Upper lobe of right lung (tissue), 1 donor: ENCODE measurements at regions not wholly inside any gene's neighbourhood (a gene's known extent, or its start where the extent isn't known, plus 50 kb on each side); places are given as distances from the start of the nearest gene placed in this dataset.

Experiments used
- ATAC-seq: fragments of 200-7000 bp; cut with Tn5 transposase; one replicate; pipeline ENCODE4 v1.9.1; 2020; ENCODE audit warnings: mild to moderate bottlenecking, moderate library complexity
- DNase-seq: peaks from one replicate; pipeline ENCODE4 v3.0.0-alpha.2; 2020
- H3K27ac ChIP-seq: fragments of 200-600 bp; one replicate; pipeline ENCODE4 v1.8.0; 2022
- H3K27me3 ChIP-seq: fragments of 200-600 bp; one replicate; pipeline ENCODE4 v1.8.0; 2022; ENCODE audit warnings: mild to moderate bottlenecking
- H3K36me3 ChIP-seq: fragments of 200-600 bp; one replicate; pipeline ENCODE4 v1.8.0; 2022
- H3K4me1 ChIP-seq: fragments of 200-600 bp; one replicate; pipeline ENCODE4 v1.8.0; 2022
- H3K4me3 ChIP-seq: fragments of 200-600 bp; one replicate; pipeline ENCODE4 v1.8.0; 2022; ENCODE audit warnings: mild to moderate bottlenecking
- H3K9me3 ChIP-seq: fragments of 200-600 bp; one replicate; pipeline ENCODE4 v1.8.0; 2022
- intact Hi-C: fragments of 100-400 bp; cut with DNase I; formaldehyde crosslinking; loops from one replicate; pipeline ENCODE4 v1.11.0; 2022
- TF ChIP-seq, protein P1 (sequence below): fragments of 200-600 bp; IDR thresholded peaks from one replicate; pipeline ENCODE4 v1.8.0; 2022; ENCODE audit warnings: antibody characterized with exemption
- donor health status: DM: no; HTN: yes; CAD: no; lungs with severe emphysema.

DNA sequence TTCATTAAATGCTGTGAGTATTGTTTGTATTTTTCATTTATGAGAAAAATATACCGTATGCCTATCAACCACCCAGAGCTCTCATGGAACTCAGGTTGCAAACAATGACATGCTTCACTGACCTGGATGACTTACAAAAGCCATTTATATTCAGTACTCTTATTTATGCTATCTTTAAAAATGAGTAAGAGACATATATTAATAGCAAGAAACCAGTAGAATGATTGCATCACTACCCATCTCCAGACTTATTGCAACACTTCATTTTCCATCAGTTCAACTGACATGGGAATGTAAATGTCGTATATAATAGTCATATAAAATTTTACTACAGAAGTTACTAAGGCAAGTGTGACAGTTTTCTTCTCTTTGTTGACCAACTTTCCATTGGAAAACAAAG is 69.1 kb downstream of the OTP start:
- no peaks in the 10 kb centered on the region for H3K27me3 ChIP-seq
- TF ChIP-seq, protein P1, sequence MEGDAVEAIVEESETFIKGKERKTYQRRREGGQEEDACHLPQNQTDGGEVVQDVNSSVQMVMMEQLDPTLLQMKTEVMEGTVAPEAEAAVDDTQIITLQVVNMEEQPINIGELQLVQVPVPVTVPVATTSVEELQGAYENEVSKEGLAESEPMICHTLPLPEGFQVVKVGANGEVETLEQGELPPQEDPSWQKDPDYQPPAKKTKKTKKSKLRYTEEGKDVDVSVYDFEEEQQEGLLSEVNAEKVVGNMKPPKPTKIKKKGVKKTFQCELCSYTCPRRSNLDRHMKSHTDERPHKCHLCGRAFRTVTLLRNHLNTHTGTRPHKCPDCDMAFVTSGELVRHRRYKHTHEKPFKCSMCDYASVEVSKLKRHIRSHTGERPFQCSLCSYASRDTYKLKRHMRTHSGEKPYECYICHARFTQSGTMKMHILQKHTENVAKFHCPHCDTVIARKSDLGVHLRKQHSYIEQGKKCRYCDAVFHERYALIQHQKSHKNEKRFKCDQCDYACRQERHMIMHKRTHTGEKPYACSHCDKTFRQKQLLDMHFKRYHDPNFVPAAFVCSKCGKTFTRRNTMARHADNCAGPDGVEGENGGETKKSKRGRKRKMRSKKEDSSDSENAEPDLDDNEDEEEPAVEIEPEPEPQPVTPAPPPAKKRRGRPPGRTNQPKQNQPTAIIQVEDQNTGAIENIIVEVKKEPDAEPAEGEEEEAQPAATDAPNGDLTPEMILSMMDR = no peak
- intact Hi-C loops = no loop called here

DNA sequence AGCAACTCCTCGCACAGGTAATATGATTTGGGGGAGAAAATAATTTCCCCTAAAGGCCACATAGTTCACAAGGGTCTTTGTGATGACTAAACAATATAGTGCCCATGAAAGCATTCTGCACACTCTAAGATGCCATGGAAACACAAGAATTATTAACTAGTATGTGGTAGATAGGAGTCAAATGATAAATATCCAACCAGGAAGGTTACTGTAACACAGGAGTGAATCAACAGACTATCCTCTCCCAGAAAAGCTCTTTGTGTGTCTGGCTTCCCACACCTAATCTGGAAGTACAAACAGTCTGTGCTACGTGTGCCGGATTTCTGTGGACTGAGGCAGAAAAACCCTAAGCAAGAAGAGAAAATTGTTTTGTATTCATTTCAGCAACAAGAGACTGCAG is 70.0 kb downstream of the OTP start:
- intact Hi-C loops = no loop called here
- Histone ChIP-seq H3K9me3 (no peaks in the 10 kb centered on the region), H3K27me3 (no peaks in the 10 kb centered on the region), H3K4me1 (no peaks in the 10 kb centered on the region), H3K4me3 (no peak overlapping the region), H3K36me3 (no peaks in the 10 kb centered on the region), H3K27ac (no peak overlapping the region)
- DNase-seq = no peak
- TF ChIP-seq, protein P1 = no peak
- no peak for ATAC-seq

More for the DNA sequence above, 69.1 kb downstream of the OTP start:
- DNase-seq (no peak), ATAC-seq (no peak)
- Histone ChIP-seq H3K9me3 (no peaks in the 10 kb centered on the region), H3K27ac (no peak overlapping the region), H3K4me3 (no peak overlapping the region), H3K36me3 (no peaks in the 10 kb centered on the region), H3K4me1 (no peaks in the 10 kb centered on the region)

DNA sequence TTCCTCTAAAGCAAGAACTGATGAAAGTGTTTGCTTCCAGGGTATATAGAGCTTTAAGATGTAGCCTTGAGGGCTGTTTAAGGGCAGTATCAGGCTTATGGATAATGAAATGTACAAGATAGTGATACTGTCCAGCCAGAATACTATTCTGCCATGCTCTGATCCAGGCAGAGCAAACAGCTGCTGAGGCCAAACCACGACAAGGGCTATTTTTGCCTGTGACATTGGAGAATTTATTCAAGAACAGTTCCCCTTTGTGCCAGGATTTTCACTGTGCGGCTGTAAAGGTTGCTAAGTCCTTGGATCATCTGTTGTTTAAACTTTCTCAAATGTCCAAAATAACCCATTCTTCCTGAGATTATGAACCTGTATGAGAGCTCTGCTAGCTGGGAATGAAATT is 70.4 kb downstream of the OTP start:
- ATAC-seq (no peak), DNase-seq (no peak)
- TF ChIP-seq, protein P1 = no peak
- no peaks in the 10 kb centered on the region for H3K27me3 ChIP-seq
- H3K9me3 ChIP-seq = no peaks in the 10 kb centered on the region
- intact Hi-C loops = no loop called here
- H3K36me3 ChIP-seq = no peaks in the 10 kb centered on the region
- no peak overlapping the region for H3K27ac ChIP-seq
- no peaks in the 10 kb centered on the region for H3K4me1 ChIP-seq
- no peak overlapping the region for H3K4me3 ChIP-seq

DNA sequence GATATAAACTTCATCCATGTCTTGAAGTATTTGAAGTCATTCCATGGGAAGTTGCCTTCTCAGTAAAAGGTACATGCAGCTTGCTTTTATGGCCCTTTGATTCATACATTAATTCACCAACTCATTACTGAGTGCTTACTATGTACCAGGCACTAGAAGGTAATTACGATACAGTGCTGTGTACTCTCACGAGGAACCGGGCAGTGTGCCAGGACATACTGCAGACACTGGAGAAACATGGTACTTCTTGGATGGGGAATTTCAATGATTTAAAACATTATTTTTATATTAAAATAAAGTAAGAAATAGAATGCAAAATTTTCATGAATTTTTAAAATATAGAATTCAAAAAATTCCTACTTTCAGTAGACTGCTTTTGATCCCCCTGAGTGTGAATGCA is 71.4 kb upstream of the WDR41 start:
- ATAC-seq = no peak
- no peak overlapping the region for H3K27ac ChIP-seq
- H3K4me3 ChIP-seq = no peak overlapping the region
- no peak for DNase-seq
- intact Hi-C loops = no loop called here
- H3K27me3 ChIP-seq = no peaks in the 10 kb centered on the region
- H3K4me1 ChIP-seq = no peaks in the 10 kb centered on the region
- TF ChIP-seq, protein P1 = no peak
- H3K36me3 ChIP-seq = no peaks in the 10 kb centered on the region
- no peaks in the 10 kb centered on the region for H3K9me3 ChIP-seq

DNA sequence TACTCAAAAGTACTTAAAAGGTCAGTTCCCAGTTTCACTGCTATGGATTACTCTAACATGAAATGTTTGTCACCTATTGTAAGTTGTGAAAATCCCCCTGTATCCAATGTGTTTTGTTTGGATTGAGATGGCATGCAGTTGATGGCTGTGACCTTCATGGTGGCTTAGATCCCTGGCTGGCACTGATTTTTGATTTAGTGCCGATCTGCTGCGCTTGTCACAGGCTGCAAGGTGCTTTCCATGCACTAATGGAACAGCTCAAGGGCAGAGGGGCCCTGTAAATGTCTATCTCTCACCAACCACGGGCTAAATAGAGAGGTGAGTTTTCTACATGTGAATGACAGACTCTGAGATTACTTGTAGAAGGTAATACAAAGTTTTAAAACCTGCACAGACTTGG is 69.8 kb upstream of the WDR41 start:
- no peak for ATAC-seq

More for the DNA sequence above, 69.8 kb upstream of the WDR41 start:
- intact Hi-C loops = no loop called here
- DNase-seq = no peak
- Histone ChIP-seq H3K4me3 (no peak overlapping the region), H3K36me3 (no peaks in the 10 kb centered on the region), H3K27me3 (no peaks in the 10 kb centered on the region), H3K27ac (no peak overlapping the region), H3K4me1 (no peaks in the 10 kb centered on the region), H3K9me3 (no peaks in the 10 kb centered on the region)
- TF ChIP-seq, protein P1 = no peak
